GM10248 (cell line): ENCODE measurements at regions not wholly inside any gene's neighbourhood (a gene's known extent, or its start where the extent isn't known, plus 50 kb on each side); places are given as distances from the start of the nearest gene placed in this dataset.
A peak's percentile ranks its signal among the peaks of the same experiment; 100 is the strongest.

Experiments used
- CTCF ChIA-PET: fragments of 300-600 bp; sonication (Branson Sonifier 250); formaldehyde crosslinking; extraction: SDS; loops from one replicate; lab custom pipeline; 2021; ENCODE audit warnings: antibody characterized with exemption; lab: Yijun Ruan, JAX
- POLR2A ChIA-PET: fragments of 350-650 bp; sonication (Branson Sonifier 250); formaldehyde crosslinking; extraction: SDS; loops from one replicate; lab custom pipeline; 2020; ENCODE audit warnings: antibody characterized with exemption; lab: Yijun Ruan, JAX
- DNase-seq: peaks from one replicate; pipeline ENCODE4 v3.0.0; 2012; ENCODE audit errors: extremely low spot score
- TF ChIP-seq, protein P1 (sequence below): IDR thresholded peaks from 2 replicates; pipeline ENCODE4 v1.5.1; 2012; ENCODE audit warnings: mild to moderate bottlenecking, low read depth; ENCODE audit errors: extremely low read depth, missing control alignments, control extremely low read depth

DNA sequence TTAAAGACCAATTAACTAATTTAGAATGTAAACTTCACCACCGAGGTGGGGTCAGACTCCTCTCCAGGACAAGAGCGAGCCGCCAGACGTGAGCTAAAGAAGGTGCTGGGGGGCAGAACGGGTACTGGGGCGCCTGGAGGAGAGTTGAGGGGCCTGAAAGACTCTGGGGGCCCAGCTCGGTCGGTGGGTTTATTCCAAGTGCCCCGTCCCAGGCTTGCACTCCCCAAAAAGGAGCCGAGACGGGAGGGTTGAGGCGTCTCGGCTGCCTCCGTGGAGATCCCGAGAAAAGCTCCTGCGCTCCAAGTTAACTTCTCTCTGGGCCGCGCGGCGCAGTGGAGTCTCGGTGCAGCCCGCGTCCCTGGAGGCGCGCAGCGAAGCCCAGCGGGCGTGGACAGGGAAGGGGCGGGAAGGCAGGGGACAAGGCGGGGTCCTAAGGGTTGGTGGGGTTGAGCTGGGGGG lies 553.3 kb downstream of the TFEC start:
- ChIA-PET CTCF (interaction anchor here (1.4 kb wide), 1 partner anchor 9 kb away, joined by 5 read pairs; no protein-coding TSS in a partner anchor), POLR2A (no interaction called here)
- TF ChIP-seq, protein P1, sequence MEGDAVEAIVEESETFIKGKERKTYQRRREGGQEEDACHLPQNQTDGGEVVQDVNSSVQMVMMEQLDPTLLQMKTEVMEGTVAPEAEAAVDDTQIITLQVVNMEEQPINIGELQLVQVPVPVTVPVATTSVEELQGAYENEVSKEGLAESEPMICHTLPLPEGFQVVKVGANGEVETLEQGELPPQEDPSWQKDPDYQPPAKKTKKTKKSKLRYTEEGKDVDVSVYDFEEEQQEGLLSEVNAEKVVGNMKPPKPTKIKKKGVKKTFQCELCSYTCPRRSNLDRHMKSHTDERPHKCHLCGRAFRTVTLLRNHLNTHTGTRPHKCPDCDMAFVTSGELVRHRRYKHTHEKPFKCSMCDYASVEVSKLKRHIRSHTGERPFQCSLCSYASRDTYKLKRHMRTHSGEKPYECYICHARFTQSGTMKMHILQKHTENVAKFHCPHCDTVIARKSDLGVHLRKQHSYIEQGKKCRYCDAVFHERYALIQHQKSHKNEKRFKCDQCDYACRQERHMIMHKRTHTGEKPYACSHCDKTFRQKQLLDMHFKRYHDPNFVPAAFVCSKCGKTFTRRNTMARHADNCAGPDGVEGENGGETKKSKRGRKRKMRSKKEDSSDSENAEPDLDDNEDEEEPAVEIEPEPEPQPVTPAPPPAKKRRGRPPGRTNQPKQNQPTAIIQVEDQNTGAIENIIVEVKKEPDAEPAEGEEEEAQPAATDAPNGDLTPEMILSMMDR: no peak
- no peak for DNase-seq

DNA sequence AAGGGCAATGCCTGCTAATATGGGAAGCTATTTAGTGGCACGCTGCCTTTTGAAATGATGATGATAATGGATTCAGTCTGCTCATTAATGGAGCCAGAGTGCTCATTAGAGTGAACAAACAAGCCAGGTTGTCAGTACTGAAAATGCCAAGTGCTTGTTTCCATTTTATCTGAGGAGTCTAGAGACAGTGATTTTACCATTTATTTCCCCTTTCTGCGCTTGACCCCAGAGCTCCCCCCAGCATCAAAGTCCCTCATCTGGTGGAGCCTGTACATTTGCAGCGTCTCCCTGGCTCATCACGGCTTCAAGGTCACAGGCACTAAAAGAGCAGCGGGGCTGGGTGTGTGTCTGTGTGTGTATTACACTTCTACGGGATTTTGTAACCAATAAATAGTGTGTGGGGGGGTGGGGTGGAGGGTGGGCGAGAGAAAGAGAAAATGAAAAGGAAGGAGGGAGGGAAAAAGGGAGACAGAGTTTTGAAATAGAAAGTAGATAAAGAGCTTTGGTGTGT lies 553.8 kb downstream of the TFEC start:
- DNase-seq: peak; percentile 4
- POLR2A ChIA-PET: no interaction called here
- TF ChIP-seq, protein P1: no peak
- CTCF ChIA-PET: interaction anchor here (1.4 kb wide), 1 partner anchor 8 kb away, joined by 5 read pairs; no protein-coding TSS in a partner anchor

- TF ChIP-seq, protein P1: peak; percentile 34
- no peak for DNase-seq
- ChIA-PET POLR2A (no interaction called here), CTCF (interaction anchor here (1.3 kb wide), 1 partner anchor 1449 kb away, joined by 3 read pairs; no protein-coding TSS in a partner anchor)
These were observed 554.0 kb downstream of the MDFIC start for GRCh38 chr7:115475761-115476385.

- TF ChIP-seq, protein P1: no peak
- DNase-seq: no peak
- ChIA-PET CTCF (interaction anchor here (1.0 to 2.2 kb wide), 4 partner anchors 14 to 1448 kb away, joined by 3 to 8 read pairs (median 4); no protein-coding TSS in a partner anchor), POLR2A (no interaction called here)
These were observed 553.3 kb downstream of the MDFIC start for GRCh38 chr7:115475206-115475605.

- TF ChIP-seq, protein P1: no peak
- POLR2A ChIA-PET: no interaction called here
These were observed 552.2 kb downstream of the MDFIC start for GRCh38 chr7:115474137-115474536.

GRCh38 chr7:115471891-115472290 lies 550.0 kb downstream of the MDFIC start:
- ChIA-PET POLR2A (no interaction called here), CTCF (interaction anchor here (2.1 kb wide), 1 partner anchor 11 kb away, joined by 7 read pairs; no protein-coding TSS in a partner anchor)
- TF ChIP-seq, protein P1: no peak
- DNase-seq: no peak

More at GRCh38 chr7:115474137-115474536, 552.2 kb downstream of the MDFIC start:
- no peak for DNase-seq
- CTCF ChIA-PET: interaction anchor here (1.0 to 2.2 kb wide), 3 partner anchors 13 to 19 kb away, joined by 3 to 8 read pairs (median 4); no protein-coding TSS in a partner anchor
